ENCODE measurements at regions not wholly inside any gene's neighbourhood (a gene's known extent, or its start where the extent isn't known, plus 50 kb on each side); places are given as distances from the start of the nearest gene placed in this dataset.

- TF ChIP-seq, protein P1, sequence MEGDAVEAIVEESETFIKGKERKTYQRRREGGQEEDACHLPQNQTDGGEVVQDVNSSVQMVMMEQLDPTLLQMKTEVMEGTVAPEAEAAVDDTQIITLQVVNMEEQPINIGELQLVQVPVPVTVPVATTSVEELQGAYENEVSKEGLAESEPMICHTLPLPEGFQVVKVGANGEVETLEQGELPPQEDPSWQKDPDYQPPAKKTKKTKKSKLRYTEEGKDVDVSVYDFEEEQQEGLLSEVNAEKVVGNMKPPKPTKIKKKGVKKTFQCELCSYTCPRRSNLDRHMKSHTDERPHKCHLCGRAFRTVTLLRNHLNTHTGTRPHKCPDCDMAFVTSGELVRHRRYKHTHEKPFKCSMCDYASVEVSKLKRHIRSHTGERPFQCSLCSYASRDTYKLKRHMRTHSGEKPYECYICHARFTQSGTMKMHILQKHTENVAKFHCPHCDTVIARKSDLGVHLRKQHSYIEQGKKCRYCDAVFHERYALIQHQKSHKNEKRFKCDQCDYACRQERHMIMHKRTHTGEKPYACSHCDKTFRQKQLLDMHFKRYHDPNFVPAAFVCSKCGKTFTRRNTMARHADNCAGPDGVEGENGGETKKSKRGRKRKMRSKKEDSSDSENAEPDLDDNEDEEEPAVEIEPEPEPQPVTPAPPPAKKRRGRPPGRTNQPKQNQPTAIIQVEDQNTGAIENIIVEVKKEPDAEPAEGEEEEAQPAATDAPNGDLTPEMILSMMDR (IDR thresholded peaks at IDR 0.05) = no peak
- TF ChIP-seq POLR2A (IDR thresholded peaks at IDR 0.05) = no peak
Measured at GRCh38 chr1:56441601-56442000, 137.8 kb downstream of the PLPP3 start.
